ENCODE measurements at regions not wholly inside any gene's neighbourhood (a gene's known extent, or its start where the extent isn't known, plus 50 kb on each side); places are given as distances from the start of the nearest gene placed in this dataset.

DNA sequence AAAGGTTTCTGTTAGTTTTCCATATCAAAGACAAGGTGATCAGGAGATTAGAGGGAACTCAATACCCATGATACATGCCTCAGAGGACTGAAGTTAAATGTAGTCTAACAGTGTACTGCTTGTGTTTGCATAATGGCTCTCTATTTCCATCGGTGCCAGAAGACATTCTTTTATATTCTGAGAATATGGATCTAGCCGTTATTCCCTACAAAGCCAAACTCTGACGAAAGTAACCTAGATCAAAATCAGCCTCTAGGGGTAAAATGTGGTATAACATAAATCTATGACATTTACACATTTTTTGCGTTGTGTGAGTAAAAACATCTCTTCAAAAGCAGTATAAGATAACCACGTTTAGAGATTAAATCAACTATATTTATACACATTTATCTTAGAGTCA, 2232.7 kb downstream of the PCDH9 start:
- TF ChIP-seq, protein P1, sequence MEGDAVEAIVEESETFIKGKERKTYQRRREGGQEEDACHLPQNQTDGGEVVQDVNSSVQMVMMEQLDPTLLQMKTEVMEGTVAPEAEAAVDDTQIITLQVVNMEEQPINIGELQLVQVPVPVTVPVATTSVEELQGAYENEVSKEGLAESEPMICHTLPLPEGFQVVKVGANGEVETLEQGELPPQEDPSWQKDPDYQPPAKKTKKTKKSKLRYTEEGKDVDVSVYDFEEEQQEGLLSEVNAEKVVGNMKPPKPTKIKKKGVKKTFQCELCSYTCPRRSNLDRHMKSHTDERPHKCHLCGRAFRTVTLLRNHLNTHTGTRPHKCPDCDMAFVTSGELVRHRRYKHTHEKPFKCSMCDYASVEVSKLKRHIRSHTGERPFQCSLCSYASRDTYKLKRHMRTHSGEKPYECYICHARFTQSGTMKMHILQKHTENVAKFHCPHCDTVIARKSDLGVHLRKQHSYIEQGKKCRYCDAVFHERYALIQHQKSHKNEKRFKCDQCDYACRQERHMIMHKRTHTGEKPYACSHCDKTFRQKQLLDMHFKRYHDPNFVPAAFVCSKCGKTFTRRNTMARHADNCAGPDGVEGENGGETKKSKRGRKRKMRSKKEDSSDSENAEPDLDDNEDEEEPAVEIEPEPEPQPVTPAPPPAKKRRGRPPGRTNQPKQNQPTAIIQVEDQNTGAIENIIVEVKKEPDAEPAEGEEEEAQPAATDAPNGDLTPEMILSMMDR (IDR thresholded peaks at IDR 0.05), result no peak
- TF ChIP-seq POLR2A (IDR thresholded peaks at IDR 0.05), result no peak
